Upper lobe of right lung (tissue), 1 donor: ENCODE measurements at regions not wholly inside any gene's neighbourhood (a gene's known extent, or its start where the extent isn't known, plus 50 kb on each side); places are given as distances from the start of the nearest gene placed in this dataset.
A peak's percentile ranks its signal among the peaks of the same experiment; 100 is the strongest.

Source experiments
- ATAC-seq: fragments of 200-7000 bp; cut with Tn5 transposase; one replicate; pipeline ENCODE4 v1.9.1; 2020; ENCODE audit warnings: mild to moderate bottlenecking, moderate library complexity
- DNase-seq: peaks from one replicate; pipeline ENCODE4 v3.0.0-alpha.2; 2020
- H3K27ac ChIP-seq: fragments of 200-600 bp; one replicate; pipeline ENCODE4 v1.8.0; 2022
- H3K27me3 ChIP-seq: fragments of 200-600 bp; one replicate; pipeline ENCODE4 v1.8.0; 2022; ENCODE audit warnings: mild to moderate bottlenecking
- H3K36me3 ChIP-seq: fragments of 200-600 bp; one replicate; pipeline ENCODE4 v1.8.0; 2022
- H3K4me1 ChIP-seq: fragments of 200-600 bp; one replicate; pipeline ENCODE4 v1.8.0; 2022
- H3K4me3 ChIP-seq: fragments of 200-600 bp; one replicate; pipeline ENCODE4 v1.8.0; 2022; ENCODE audit warnings: mild to moderate bottlenecking
- H3K9me3 ChIP-seq: fragments of 200-600 bp; one replicate; pipeline ENCODE4 v1.8.0; 2022
- intact Hi-C: fragments of 100-400 bp; cut with DNase I; formaldehyde crosslinking; loops from one replicate; pipeline ENCODE4 v1.11.0; 2022
- TF ChIP-seq, protein P1 (sequence below): fragments of 200-600 bp; IDR thresholded peaks from one replicate; pipeline ENCODE4 v1.8.0; 2022; ENCODE audit warnings: antibody characterized with exemption
- donor health status: DM: no; HTN: yes; CAD: no; lungs with severe emphysema.

DNA sequence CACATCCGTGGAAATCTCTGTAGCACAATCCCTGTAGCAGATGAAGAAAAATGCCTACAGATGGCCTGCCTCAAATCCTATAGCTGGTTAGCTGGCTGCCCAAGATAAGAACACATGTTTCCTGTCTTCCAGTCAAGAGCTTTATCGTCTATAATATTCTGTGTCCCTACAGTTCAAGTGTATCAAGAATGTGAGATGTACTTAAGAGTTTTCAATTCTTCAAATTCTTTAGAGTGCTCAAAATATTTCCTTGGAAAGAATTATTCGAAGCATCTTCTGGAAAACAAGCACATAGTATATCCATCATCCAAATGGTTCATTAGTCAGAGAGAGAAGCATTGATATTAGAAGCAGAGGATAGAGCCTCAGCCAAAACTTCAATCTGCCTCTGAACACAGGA, 239.8 kb downstream of the COG6 start:
- DNase-seq (no peak), ATAC-seq (no peak)
- H3K4me3 ChIP-seq = no peak overlapping the region
- no peak overlapping the region for H3K27ac ChIP-seq
- intact Hi-C loops = no loop called here
- TF ChIP-seq, protein P1, sequence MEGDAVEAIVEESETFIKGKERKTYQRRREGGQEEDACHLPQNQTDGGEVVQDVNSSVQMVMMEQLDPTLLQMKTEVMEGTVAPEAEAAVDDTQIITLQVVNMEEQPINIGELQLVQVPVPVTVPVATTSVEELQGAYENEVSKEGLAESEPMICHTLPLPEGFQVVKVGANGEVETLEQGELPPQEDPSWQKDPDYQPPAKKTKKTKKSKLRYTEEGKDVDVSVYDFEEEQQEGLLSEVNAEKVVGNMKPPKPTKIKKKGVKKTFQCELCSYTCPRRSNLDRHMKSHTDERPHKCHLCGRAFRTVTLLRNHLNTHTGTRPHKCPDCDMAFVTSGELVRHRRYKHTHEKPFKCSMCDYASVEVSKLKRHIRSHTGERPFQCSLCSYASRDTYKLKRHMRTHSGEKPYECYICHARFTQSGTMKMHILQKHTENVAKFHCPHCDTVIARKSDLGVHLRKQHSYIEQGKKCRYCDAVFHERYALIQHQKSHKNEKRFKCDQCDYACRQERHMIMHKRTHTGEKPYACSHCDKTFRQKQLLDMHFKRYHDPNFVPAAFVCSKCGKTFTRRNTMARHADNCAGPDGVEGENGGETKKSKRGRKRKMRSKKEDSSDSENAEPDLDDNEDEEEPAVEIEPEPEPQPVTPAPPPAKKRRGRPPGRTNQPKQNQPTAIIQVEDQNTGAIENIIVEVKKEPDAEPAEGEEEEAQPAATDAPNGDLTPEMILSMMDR = no peak
- H3K36me3 ChIP-seq = no peaks in the 10 kb centered on the region
- no peaks in the 10 kb centered on the region for H3K27me3 ChIP-seq
- H3K9me3 ChIP-seq = no peaks in the 10 kb centered on the region
- peaks cover 8% of the 10 kb centered on the region for H3K4me1 ChIP-seq

GRCh38 chr13:39897636-39898035, 242.2 kb downstream of the COG6 start:
- intact Hi-C loops = no loop called here
- ATAC-seq (no peak), DNase-seq (no peak)
- Histone ChIP-seq H3K4me3 (no peak overlapping the region), H3K4me1 (peaks cover 8% of the 10 kb centered on the region), H3K36me3 (no peaks in the 10 kb centered on the region), H3K27ac (no peak overlapping the region), H3K9me3 (no peaks in the 10 kb centered on the region), H3K27me3 (no peaks in the 10 kb centered on the region)
- TF ChIP-seq, protein P1 = no peak

DNA sequence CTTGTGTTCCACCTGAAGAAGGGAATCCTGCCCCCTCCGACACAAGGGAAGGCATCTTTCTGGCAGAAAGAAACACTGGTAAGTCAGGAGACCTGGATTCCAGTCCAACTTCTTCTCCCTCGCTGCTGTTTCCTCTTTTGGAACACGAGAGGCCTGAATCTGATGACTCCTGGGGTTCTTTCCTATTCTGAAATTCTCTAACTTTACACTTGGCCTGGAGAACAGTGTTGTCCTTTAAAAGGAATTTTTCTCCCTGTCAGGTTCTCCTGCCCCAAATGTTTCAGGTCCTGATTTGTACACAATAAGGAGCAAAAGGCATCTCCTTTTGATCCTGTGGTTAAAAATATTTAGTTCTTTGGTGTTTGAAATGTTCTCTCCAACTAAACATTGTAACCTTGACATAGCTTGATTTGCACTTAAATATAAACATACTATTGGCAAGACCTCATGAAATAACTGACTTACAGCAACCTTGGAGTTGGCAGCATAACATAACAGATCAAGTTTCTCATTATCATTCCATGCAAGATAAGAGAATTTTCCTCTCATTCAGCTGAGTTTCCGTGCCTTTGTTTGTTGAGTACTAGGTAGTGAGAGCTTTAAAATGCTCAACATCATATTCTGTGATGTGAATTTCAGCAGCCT, 244.8 kb downstream of the COG6 start:
- ATAC-seq = no peak
- no peaks in the 10 kb centered on the region for H3K36me3 ChIP-seq
- H3K4me3 ChIP-seq = no peak overlapping the region
- no peaks in the 10 kb centered on the region for H3K27me3 ChIP-seq
- no peak for DNase-seq
- TF ChIP-seq, protein P1 = no peak
- peaks cover 5% of the 10 kb centered on the region for H3K4me1 ChIP-seq
- H3K9me3 ChIP-seq = no peaks in the 10 kb centered on the region
- H3K27ac ChIP-seq = peak overlapping the region; percentile 33
- intact Hi-C loops = no loop called here

- TF ChIP-seq, protein P1 = no peak
- H3K4me1 ChIP-seq = peaks cover 3% of the 10 kb centered on the region
- no peak for ATAC-seq
- H3K4me3 ChIP-seq = no peak overlapping the region
- intact Hi-C loops = no loop called here
- no peak for DNase-seq
- H3K9me3 ChIP-seq = no peaks in the 10 kb centered on the region
- H3K36me3 ChIP-seq = no peaks in the 10 kb centered on the region
- H3K27ac ChIP-seq = no peak overlapping the region
- H3K27me3 ChIP-seq = no peaks in the 10 kb centered on the region
Observed at GRCh38 chr13:39904959-39905358, 249.5 kb downstream of the COG6 start.

GRCh38 chr13:39909634-39910033, 254.2 kb downstream of the COG6 start:
- H3K27me3 ChIP-seq = no peaks in the 10 kb centered on the region
- no peaks in the 10 kb centered on the region for H3K9me3 ChIP-seq
- no peaks in the 10 kb centered on the region for H3K36me3 ChIP-seq
- no peak overlapping the region for H3K4me3 ChIP-seq
- no peak for ATAC-seq
- TF ChIP-seq, protein P1 = no peak
- no peaks in the 10 kb centered on the region for H3K4me1 ChIP-seq
- intact Hi-C loops = no loop called here
- no peak for DNase-seq
- no peak overlapping the region for H3K27ac ChIP-seq

GRCh38 chr13:39910041-39910440, 254.6 kb downstream of the COG6 start:
- TF ChIP-seq, protein P1 = no peak
- intact Hi-C loops = no loop called here

More at GRCh38 chr13:39910041-39910440, 254.6 kb downstream of the COG6 start:
- H3K4me1 ChIP-seq = no peaks in the 10 kb centered on the region
- no peaks in the 10 kb centered on the region for H3K9me3 ChIP-seq
- no peak overlapping the region for H3K4me3 ChIP-seq
- no peaks in the 10 kb centered on the region for H3K27me3 ChIP-seq
- no peak for ATAC-seq
- no peak for DNase-seq
- no peak overlapping the region for H3K27ac ChIP-seq
- no peaks in the 10 kb centered on the region for H3K36me3 ChIP-seq
